ENCODE measurements at regions not wholly inside any gene's neighbourhood (a gene's known extent, or its start where the extent isn't known, plus 50 kb on each side); places are given as distances from the start of the nearest gene placed in this dataset.

DNA sequence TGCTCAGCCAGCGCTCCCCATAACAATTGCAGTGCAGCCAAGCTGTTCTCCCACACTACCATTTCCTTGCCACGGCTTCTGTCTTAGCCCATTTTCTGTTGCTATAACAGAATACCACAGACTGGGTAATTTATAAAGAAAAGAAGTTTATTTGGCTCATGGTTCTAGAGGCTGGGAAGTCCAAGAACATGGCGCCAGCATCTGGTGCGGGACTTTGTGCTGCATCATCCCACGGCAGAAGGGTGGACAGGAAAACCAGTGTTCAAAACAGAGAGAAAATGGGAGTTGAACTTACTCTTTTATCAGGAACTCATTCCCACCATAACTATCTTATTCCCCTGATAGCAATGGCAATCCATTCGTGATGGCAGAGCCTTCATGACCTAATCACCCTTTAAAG, 104.6 kb downstream of the FHDC1 start:
- BruUV-seq (replicated peaks): no TSS peak
- Histone ChIP-seq H3K27me3 (ENCODE audit: control insufficient read depth, insufficient read depth, low read length) (no peaks in the 10 kb centered on the region), H3K9me3 (ENCODE audit: control insufficient read depth, insufficient read depth, low read depth, low read length) (no peaks in the 10 kb centered on the region), H3K27ac (ENCODE audit: low read length) (no peak overlapping the region), H3K36me3 (ENCODE audit: control insufficient read depth, insufficient read depth, low read length) (no peaks in the 10 kb centered on the region), H3K4me1 (ENCODE audit: control insufficient read depth, insufficient read depth, low read length) (no peaks in the 10 kb centered on the region), H3K4me3 (ENCODE audit: low read depth in 2 of 2, low read length in 2 of 2) (no peak overlapping the region)
- intact Hi-C loops (cut with micrococcal nuclease; ENCODE audit: unreplicated experiment) (no loop called here), in situ Hi-C loops (cut with HindIII; ENCODE audit: low pct_unique_long_range_greater_than_20kb, low sequenced_read_pairs) (no loop called here)
- POLR2A ChIA-PET: no interaction called here
- CTCF ChIA-PET: no interaction called here
- ATAC-seq: no peak
- TF ChIP-seq, protein P1, sequence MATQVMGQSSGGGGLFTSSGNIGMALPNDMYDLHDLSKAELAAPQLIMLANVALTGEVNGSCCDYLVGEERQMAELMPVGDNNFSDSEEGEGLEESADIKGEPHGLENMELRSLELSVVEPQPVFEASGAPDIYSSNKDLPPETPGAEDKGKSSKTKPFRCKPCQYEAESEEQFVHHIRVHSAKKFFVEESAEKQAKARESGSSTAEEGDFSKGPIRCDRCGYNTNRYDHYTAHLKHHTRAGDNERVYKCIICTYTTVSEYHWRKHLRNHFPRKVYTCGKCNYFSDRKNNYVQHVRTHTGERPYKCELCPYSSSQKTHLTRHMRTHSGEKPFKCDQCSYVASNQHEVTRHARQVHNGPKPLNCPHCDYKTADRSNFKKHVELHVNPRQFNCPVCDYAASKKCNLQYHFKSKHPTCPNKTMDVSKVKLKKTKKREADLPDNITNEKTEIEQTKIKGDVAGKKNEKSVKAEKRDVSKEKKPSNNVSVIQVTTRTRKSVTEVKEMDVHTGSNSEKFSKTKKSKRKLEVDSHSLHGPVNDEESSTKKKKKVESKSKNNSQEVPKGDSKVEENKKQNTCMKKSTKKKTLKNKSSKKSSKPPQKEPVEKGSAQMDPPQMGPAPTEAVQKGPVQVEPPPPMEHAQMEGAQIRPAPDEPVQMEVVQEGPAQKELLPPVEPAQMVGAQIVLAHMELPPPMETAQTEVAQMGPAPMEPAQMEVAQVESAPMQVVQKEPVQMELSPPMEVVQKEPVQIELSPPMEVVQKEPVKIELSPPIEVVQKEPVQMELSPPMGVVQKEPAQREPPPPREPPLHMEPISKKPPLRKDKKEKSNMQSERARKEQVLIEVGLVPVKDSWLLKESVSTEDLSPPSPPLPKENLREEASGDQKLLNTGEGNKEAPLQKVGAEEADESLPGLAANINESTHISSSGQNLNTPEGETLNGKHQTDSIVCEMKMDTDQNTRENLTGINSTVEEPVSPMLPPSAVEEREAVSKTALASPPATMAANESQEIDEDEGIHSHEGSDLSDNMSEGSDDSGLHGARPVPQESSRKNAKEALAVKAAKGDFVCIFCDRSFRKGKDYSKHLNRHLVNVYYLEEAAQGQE (IDR thresholded peaks at IDR 0.05; ENCODE audit: insufficient read depth in 1 of 2, low read depth in 2 of 2, low read length in 1 of 2): no peak
- TF ChIP-seq SIN3A (IDR thresholded peaks at IDR 0.05; ENCODE audit: borderline replicate concordance, insufficient read depth, low read depth, low read length): no peak
- no peak for TF ChIP-seq TCF7L2 (IDR thresholded peaks at IDR 0.05; ENCODE audit: low read depth, low read length)
- TF ChIP-seq POLR2AphosphoS5 (IDR thresholded peaks at IDR 0.05; ENCODE audit: low read depth, low read length): no peak
- no peak for TF ChIP-seq CTCF (IDR thresholded peaks at IDR 0.05)
- DNase-seq (ENCODE audit: low read depth, low spot score): no peak

GRCh38 chr4:153044036-153044435, 107.9 kb downstream of the FHDC1 start:
- Histone ChIP-seq H3K27me3 (ENCODE audit: control insufficient read depth, insufficient read depth, low read length) (no peaks in the 10 kb centered on the region), H3K9me3 (ENCODE audit: control insufficient read depth, insufficient read depth, low read depth, low read length) (no peaks in the 10 kb centered on the region), H3K4me3 (ENCODE audit: low read depth in 2 of 2, low read length in 2 of 2) (no peak overlapping the region), H3K36me3 (ENCODE audit: control insufficient read depth, insufficient read depth, low read length) (no peaks in the 10 kb centered on the region), H3K27ac (ENCODE audit: low read length) (no peak overlapping the region), H3K4me1 (ENCODE audit: control insufficient read depth, insufficient read depth, low read length) (no peaks in the 10 kb centered on the region)
- DNase-seq (ENCODE audit: low read depth, low spot score) (no peak), ATAC-seq (no peak)
- CTCF ChIA-PET: no interaction called here
- POLR2A ChIA-PET: no interaction called here
- in situ Hi-C loops (cut with HindIII; ENCODE audit: low pct_unique_long_range_greater_than_20kb, low sequenced_read_pairs): no loop called here
- TF ChIP-seq POLR2AphosphoS5 (IDR thresholded peaks at IDR 0.05; ENCODE audit: low read depth, low read length) (no peak), TCF7L2 (IDR thresholded peaks at IDR 0.05; ENCODE audit: low read depth, low read length) (no peak), CTCF (IDR thresholded peaks at IDR 0.05) (no peak), SIN3A (IDR thresholded peaks at IDR 0.05; ENCODE audit: borderline replicate concordance, insufficient read depth, low read depth, low read length) (no peak)
- TF ChIP-seq, protein P1 (IDR thresholded peaks at IDR 0.05; ENCODE audit: insufficient read depth in 1 of 2, low read depth in 2 of 2, low read length in 1 of 2): no peak
- intact Hi-C loops (cut with micrococcal nuclease; ENCODE audit: unreplicated experiment): no loop called here
- BruUV-seq (replicated peaks): no TSS peak

All from Panc1 (cell line).